Thoracic aorta (tissue), 2 donors: ENCODE measurements at regions not wholly inside any gene's neighbourhood (a gene's known extent, or its start where the extent isn't known, plus 50 kb on each side); places are given as distances from the start of the nearest gene placed in this dataset.

Experiments
- ATAC-seq: fragments of 150-250 bp; one replicate; pipeline ENCODE4 v1.8.0; 2017; ENCODE audit warnings: low read depth; ENCODE audit not compliant: insufficient number of reproducible peaks, low FRiP score
- DNase-seq: peaks from one replicate; pipeline ENCODE4 v3.0.0-alpha.2; 2020; ENCODE audit warnings: low spot score
- H3K27ac ChIP-seq, 2 donors: fragments of 200-600 bp; sonication (generic); 1 replicate in 1 of 2; 2 replicates in 1 of 2; pipeline ENCODE4 v1.5.1; 2016; ENCODE audit warnings: mild to moderate bottlenecking in 2 of 2, moderate library complexity in 2 of 2
- H3K27me3 ChIP-seq: fragments of 200-600 bp; sonication (generic); replicated peaks from 2 replicates; pipeline ENCODE4 v1.6.0; 2016; ENCODE audit warnings: mild to moderate bottlenecking; ENCODE audit not compliant: insufficient read depth
- H3K36me3 ChIP-seq: fragments of 200-600 bp; sonication (generic); one replicate; pipeline ENCODE4 v1.5.1; 2016
- H3K4me1 ChIP-seq, 2 donors: fragments of 200-600 bp; sonication (generic); 1 replicate in 1 of 2; 2 replicates in 1 of 2; pipeline versions ENCODE4 v1.5.1 to v1.6.0; 2016; ENCODE audit warnings: low read depth in 2 of 2, mild to moderate bottlenecking in 1 of 2; ENCODE audit not compliant: control insufficient read depth in 1 of 2
- H3K4me3 ChIP-seq: fragments of 200-600 bp; sonication (generic); 2 replicates; pipeline ENCODE4 v1.5.1; 2016; ENCODE audit warnings: mild to moderate bottlenecking
- H3K9me3 ChIP-seq: fragments of 200-600 bp; sonication (generic); 2 replicates; pipeline ENCODE4 v1.5.1; 2016
- CTCF ChIP-seq: fragments of 200-600 bp; sonication (generic); IDR thresholded peaks from one replicate; pipeline ENCODE4 v1.5.1; 2019; ENCODE audit warnings: antibody characterized with exemption

- H3K27me3 ChIP-seq, result no peaks in the 10 kb centered on the region
- no peaks in the 10 kb centered on the region for H3K4me1 ChIP-seq
- ATAC-seq (no peak), DNase-seq (no peak)
- no peaks in the 10 kb centered on the region for H3K36me3 ChIP-seq
- H3K27ac ChIP-seq, result no peak overlapping the region
- no peak overlapping the region for H3K4me3 ChIP-seq
- no peaks in the 10 kb centered on the region for H3K9me3 ChIP-seq
- no peak for TF ChIP-seq CTCF
Observed at GRCh38 chr2:222087998-222088397, 210.8 kb downstream of the PAX3 start.

GRCh38 chr2:222082201-222082600 lies 216.6 kb downstream of the PAX3 start:
- DNase-seq, result no peak
- H3K9me3 ChIP-seq, result no peaks in the 10 kb centered on the region
- no peaks in the 10 kb centered on the region for H3K4me1 ChIP-seq
- no peak overlapping the region for H3K4me3 ChIP-seq
- no peaks in the 10 kb centered on the region for H3K27me3 ChIP-seq
- H3K27ac ChIP-seq, result no peak overlapping the region
- no peak for TF ChIP-seq CTCF
- no peaks in the 10 kb centered on the region for H3K36me3 ChIP-seq
- ATAC-seq, result no peak

- ATAC-seq (no peak), DNase-seq (no peak)
- no peak overlapping the region for H3K4me3 ChIP-seq
- H3K27me3 ChIP-seq, result no peaks in the 10 kb centered on the region
- no peaks in the 10 kb centered on the region for H3K36me3 ChIP-seq
- no peaks in the 10 kb centered on the region for H3K9me3 ChIP-seq
- no peak overlapping the region for H3K27ac ChIP-seq
- H3K4me1 ChIP-seq, result no peaks in the 10 kb centered on the region
- TF ChIP-seq CTCF, result no peak
Observed at GRCh38 chr2:222080141-222080540, 218.7 kb downstream of the PAX3 start.

GRCh38 chr2:222076973-222077690 lies 221.7 kb downstream of the PAX3 start:
- DNase-seq (no peak), ATAC-seq (no peak)
- H3K4me3 ChIP-seq, result no peak overlapping the region
- H3K36me3 ChIP-seq, result no peaks in the 10 kb centered on the region
- H3K27me3 ChIP-seq, result no peaks in the 10 kb centered on the region
- no peaks in the 10 kb centered on the region for H3K4me1 ChIP-seq
- no peak overlapping the region for H3K27ac ChIP-seq
- H3K9me3 ChIP-seq, result no peaks in the 10 kb centered on the region
- TF ChIP-seq CTCF, result no peak

- no peaks in the 10 kb centered on the region for H3K4me1 ChIP-seq
- TF ChIP-seq CTCF, result no peak
- no peaks in the 10 kb centered on the region for H3K27me3 ChIP-seq
- no peak for DNase-seq
- ATAC-seq, result no peak
- H3K4me3 ChIP-seq, result no peak overlapping the region
- no peaks in the 10 kb centered on the region for H3K9me3 ChIP-seq
- no peaks in the 10 kb centered on the region for H3K36me3 ChIP-seq
- no peak overlapping the region for H3K27ac ChIP-seq
Observed at GRCh38 chr2:222074674-222075073, 224.1 kb downstream of the PAX3 start.
